GM12878 (cell line): ENCODE measurements at regions not wholly inside any gene's neighbourhood (a gene's known extent, or its start where the extent isn't known, plus 50 kb on each side); places are given as distances from the start of the nearest gene placed in this dataset.

Experiments
- CHD4 ChIP-seq: fragments of 200-600 bp; sonication (generic); IDR thresholded peaks from 2 replicates; pipeline ENCODE4 v1.6.1; 2016; ENCODE audit warnings: mild to moderate bottlenecking
- POLR2AphosphoS5 ChIP-seq: IDR thresholded peaks from 2 replicates; pipeline ENCODE4 v1.6.1; 2011; ENCODE audit warnings: mild to moderate bottlenecking, low read length, inconsistent platforms
- RAD21 ChIP-seq: IDR thresholded peaks from 2 replicates; pipeline ENCODE4 v1.6.1; 2011; ENCODE audit warnings: mild to moderate bottlenecking, low read depth, low read length, moderate library complexity; ENCODE audit not compliant: insufficient read depth
- SMC3 ChIP-seq: IDR thresholded peaks from 2 replicates; pipeline ENCODE4 v1.6.1; 2011; ENCODE audit warnings: low read length, improper control_type of control experiment, borderline replicate concordance
- TAF1 ChIP-seq: IDR thresholded peaks from 2 replicates; pipeline ENCODE4 v1.6.1; 2011; ENCODE audit warnings: mild to moderate bottlenecking, low read depth, low read length, borderline replicate concordance
- TF ChIP-seq, protein P1 (sequence below): IDR thresholded peaks from 2 replicates; pipeline ENCODE4 v1.6.1; 2011; ENCODE audit warnings: borderline replicate concordance, low read depth, mild to moderate bottlenecking, moderate library complexity, mixed read lengths, low read length; ENCODE audit not compliant: insufficient read depth; ENCODE audit errors: extremely low read length
- TF ChIP-seq, protein P2 (sequence below), 3 experiments: IDR thresholded peaks in 2 of 3; conservative IDR thresholded peaks in 1 of 3; 2 replicates each; pipeline ENCODE4 v1.5.1; 2011; ENCODE audit warnings: low read depth in 3 of 3, low read length in 3 of 3, mild to moderate bottlenecking in 3 of 3, control low read depth in 2 of 3, moderate library complexity in 2 of 3, inconsistent platforms in 1 of 3, mixed read lengths in 1 of 3; ENCODE audit not compliant: control insufficient read depth in 2 of 3, insufficient read depth in 1 of 3; ENCODE audit errors: extremely low read depth in 1 of 3

DNA sequence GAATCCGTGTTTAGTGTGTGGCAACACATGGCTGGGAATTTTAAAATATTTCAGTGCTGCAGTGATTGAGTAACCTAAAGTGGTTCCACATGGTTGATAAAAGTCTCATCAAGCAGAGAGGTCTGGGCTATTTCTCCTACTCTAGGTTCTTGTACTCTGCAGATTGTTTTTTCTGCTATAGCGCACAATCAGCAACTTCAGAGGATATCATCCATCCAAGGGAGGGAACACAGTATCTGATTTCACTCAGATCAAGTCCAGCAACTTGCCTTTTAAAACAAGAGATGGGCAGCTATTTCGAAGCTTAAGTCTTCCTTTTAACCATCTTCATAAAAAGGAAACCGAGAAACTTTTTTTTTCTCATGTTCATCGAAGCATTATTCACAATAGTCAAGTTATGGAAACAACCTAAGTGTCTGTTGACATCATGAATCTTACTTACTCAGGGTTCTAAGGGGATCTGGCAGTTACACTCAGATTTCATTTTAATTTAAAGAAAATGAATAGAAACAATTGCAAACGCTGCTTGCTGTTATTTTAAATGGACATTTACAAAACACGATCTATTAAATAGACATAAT is 172.7 kb upstream of the TRIB2 start:
- TF ChIP-seq TAF1: no peak
- TF ChIP-seq, protein P1, sequence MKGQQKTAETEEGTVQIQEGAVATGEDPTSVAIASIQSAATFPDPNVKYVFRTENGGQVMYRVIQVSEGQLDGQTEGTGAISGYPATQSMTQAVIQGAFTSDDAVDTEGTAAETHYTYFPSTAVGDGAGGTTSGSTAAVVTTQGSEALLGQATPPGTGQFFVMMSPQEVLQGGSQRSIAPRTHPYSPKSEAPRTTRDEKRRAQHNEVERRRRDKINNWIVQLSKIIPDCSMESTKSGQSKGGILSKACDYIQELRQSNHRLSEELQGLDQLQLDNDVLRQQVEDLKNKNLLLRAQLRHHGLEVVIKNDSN: no peak
- no peak for TF ChIP-seq POLR2AphosphoS5
- no peak for TF ChIP-seq CHD4
- no peak for TF ChIP-seq RAD21
- TF ChIP-seq, protein P2, sequence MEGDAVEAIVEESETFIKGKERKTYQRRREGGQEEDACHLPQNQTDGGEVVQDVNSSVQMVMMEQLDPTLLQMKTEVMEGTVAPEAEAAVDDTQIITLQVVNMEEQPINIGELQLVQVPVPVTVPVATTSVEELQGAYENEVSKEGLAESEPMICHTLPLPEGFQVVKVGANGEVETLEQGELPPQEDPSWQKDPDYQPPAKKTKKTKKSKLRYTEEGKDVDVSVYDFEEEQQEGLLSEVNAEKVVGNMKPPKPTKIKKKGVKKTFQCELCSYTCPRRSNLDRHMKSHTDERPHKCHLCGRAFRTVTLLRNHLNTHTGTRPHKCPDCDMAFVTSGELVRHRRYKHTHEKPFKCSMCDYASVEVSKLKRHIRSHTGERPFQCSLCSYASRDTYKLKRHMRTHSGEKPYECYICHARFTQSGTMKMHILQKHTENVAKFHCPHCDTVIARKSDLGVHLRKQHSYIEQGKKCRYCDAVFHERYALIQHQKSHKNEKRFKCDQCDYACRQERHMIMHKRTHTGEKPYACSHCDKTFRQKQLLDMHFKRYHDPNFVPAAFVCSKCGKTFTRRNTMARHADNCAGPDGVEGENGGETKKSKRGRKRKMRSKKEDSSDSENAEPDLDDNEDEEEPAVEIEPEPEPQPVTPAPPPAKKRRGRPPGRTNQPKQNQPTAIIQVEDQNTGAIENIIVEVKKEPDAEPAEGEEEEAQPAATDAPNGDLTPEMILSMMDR (IDR thresholded peaks at IDR 0.05 in 2 of 3, conservative IDR thresholded peaks at IDR 0.05 in 1 of 3; ENCODE audit: control insufficient read depth in 2 of 3, extremely low read depth in 1 of 3, insufficient read depth in 1 of 3, low read depth in 3 of 3, low read length in 3 of 3): no peak
- no peak for TF ChIP-seq SMC3
